ENCODE measurements at regions not wholly inside any gene's neighbourhood (a gene's known extent, or its start where the extent isn't known, plus 50 kb on each side); places are given as distances from the start of the nearest gene placed in this dataset.

DNA sequence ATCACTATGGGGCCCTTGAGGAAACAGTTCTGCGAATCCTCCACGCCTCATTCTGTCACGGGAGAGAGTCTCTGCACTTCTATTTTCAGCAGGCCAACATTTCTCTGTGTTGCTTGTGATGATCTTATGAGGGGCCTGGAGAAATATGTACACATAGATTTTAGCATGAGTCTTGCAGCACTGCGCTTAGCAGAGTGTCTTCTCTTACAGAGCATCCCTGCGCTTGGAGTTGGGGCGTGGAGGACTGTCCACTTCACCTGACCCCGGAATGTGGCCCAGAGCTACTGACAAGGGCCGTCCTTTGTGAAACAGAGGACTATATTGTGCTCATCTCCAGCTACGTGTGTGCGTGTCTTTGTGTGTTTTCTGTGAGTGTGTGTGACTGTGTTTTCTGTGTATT, 428.2 kb upstream of the IRX4 start:
- no peaks in the 10 kb centered on the region for H3K27me3 ChIP-seq (ENCODE audit: insufficient read depth, low read length)
- H3K9ac ChIP-seq (ENCODE audit: low read length): no peak overlapping the region
- H3K9me3 ChIP-seq (ENCODE audit: low read length): no peaks in the 10 kb centered on the region
- H2AFZ ChIP-seq (ENCODE audit: low read length): no peak overlapping the region
- no peak overlapping the region for H3K27ac ChIP-seq (ENCODE audit: low read depth, low read length, poor library complexity, severe bottlenecking)
- TF ChIP-seq, protein P1, sequence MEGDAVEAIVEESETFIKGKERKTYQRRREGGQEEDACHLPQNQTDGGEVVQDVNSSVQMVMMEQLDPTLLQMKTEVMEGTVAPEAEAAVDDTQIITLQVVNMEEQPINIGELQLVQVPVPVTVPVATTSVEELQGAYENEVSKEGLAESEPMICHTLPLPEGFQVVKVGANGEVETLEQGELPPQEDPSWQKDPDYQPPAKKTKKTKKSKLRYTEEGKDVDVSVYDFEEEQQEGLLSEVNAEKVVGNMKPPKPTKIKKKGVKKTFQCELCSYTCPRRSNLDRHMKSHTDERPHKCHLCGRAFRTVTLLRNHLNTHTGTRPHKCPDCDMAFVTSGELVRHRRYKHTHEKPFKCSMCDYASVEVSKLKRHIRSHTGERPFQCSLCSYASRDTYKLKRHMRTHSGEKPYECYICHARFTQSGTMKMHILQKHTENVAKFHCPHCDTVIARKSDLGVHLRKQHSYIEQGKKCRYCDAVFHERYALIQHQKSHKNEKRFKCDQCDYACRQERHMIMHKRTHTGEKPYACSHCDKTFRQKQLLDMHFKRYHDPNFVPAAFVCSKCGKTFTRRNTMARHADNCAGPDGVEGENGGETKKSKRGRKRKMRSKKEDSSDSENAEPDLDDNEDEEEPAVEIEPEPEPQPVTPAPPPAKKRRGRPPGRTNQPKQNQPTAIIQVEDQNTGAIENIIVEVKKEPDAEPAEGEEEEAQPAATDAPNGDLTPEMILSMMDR (IDR thresholded peaks at IDR 0.05; ENCODE audit: low read length): no peak
- TF ChIP-seq EZH2 (IDR thresholded peaks at IDR 0.05; ENCODE audit: borderline replicate concordance, low read length): no peak
- no peaks in the 10 kb centered on the region for H4K20me1 ChIP-seq (ENCODE audit: insufficient read depth, low read length)
- no peak overlapping the region for H3K4me3 ChIP-seq (ENCODE audit: low read depth, low read length, poor library complexity, severe bottlenecking)
- no peaks in the 10 kb centered on the region for H3K36me3 ChIP-seq (ENCODE audit: insufficient read depth, low read length)
- H3K4me2 ChIP-seq (ENCODE audit: low read length): no peak overlapping the region
- no peaks in the 10 kb centered on the region for H3K79me2 ChIP-seq (ENCODE audit: insufficient read depth, low read length)
- H3K9me2 ChIP-seq (ENCODE audit: low read depth, low read length): no peaks in the 10 kb centered on the region
- H3F3A ChIP-seq (ENCODE audit: insufficient read depth, low read length): no peaks in the 10 kb centered on the region
- no peaks in the 10 kb centered on the region for H3K4me1 ChIP-seq (ENCODE audit: insufficient read depth, low read length, severe bottlenecking)

GRCh38 chr5:2307631-2308030, 424.9 kb upstream of the IRX4 start:
- H3K4me3 ChIP-seq (ENCODE audit: low read depth, low read length, poor library complexity, severe bottlenecking): no peak overlapping the region
- H3K9ac ChIP-seq (ENCODE audit: low read length): no peak overlapping the region
- no peak overlapping the region for H2AFZ ChIP-seq (ENCODE audit: low read length)
- H3K79me2 ChIP-seq (ENCODE audit: insufficient read depth, low read length): no peaks in the 10 kb centered on the region
- no peak overlapping the region for H3K27ac ChIP-seq (ENCODE audit: low read depth, low read length, poor library complexity, severe bottlenecking)
- no peaks in the 10 kb centered on the region for H3K4me1 ChIP-seq (ENCODE audit: insufficient read depth, low read length, severe bottlenecking)
- H3K9me2 ChIP-seq (ENCODE audit: low read depth, low read length): no peaks in the 10 kb centered on the region
- H3K4me2 ChIP-seq (ENCODE audit: low read length): no peak overlapping the region
- no peak for TF ChIP-seq EZH2 (IDR thresholded peaks at IDR 0.05; ENCODE audit: borderline replicate concordance, low read length)
- TF ChIP-seq, protein P1 (IDR thresholded peaks at IDR 0.05; ENCODE audit: low read length): no peak
- no peaks in the 10 kb centered on the region for H3K27me3 ChIP-seq (ENCODE audit: insufficient read depth, low read length)
- no peaks in the 10 kb centered on the region for H3K36me3 ChIP-seq (ENCODE audit: insufficient read depth, low read length)
- H3K9me3 ChIP-seq (ENCODE audit: low read length): no peaks in the 10 kb centered on the region
- H4K20me1 ChIP-seq (ENCODE audit: insufficient read depth, low read length): no peaks in the 10 kb centered on the region
- H3F3A ChIP-seq (ENCODE audit: insufficient read depth, low read length): no peaks in the 10 kb centered on the region

DNA sequence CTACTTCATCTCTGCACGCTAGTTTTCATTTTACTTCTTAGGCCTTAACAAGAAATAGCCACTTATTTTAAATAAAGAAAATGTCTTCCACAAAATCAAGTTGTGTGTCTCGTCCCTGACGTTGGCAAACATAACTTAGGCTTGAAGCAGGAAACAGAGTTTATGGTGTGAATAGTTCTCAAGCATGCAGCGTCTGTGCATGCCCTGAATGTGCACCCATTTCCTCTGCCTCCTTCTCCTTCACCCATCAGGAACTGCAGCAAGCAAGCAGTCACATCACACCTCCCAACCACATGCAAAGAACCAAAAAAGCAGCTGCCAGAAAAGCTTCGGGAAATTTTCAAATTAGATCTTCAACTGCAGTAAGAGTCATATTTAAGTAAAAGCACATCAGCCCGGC, 424.0 kb upstream of the IRX4 start:
- H4K20me1 ChIP-seq (ENCODE audit: insufficient read depth, low read length): no peaks in the 10 kb centered on the region
- no peak overlapping the region for H3K27ac ChIP-seq (ENCODE audit: low read depth, low read length, poor library complexity, severe bottlenecking)
- H3K9ac ChIP-seq (ENCODE audit: low read length): no peak overlapping the region
- H3K9me3 ChIP-seq (ENCODE audit: low read length): no peaks in the 10 kb centered on the region
- no peaks in the 10 kb centered on the region for H3K36me3 ChIP-seq (ENCODE audit: insufficient read depth, low read length)
- no peak overlapping the region for H3K4me3 ChIP-seq (ENCODE audit: low read depth, low read length, poor library complexity, severe bottlenecking)
- no peaks in the 10 kb centered on the region for H3K9me2 ChIP-seq (ENCODE audit: low read depth, low read length)
- TF ChIP-seq, protein P1 (IDR thresholded peaks at IDR 0.05; ENCODE audit: low read length): no peak
- TF ChIP-seq EZH2 (IDR thresholded peaks at IDR 0.05; ENCODE audit: borderline replicate concordance, low read length): no peak
- H2AFZ ChIP-seq (ENCODE audit: low read length): no peak overlapping the region
- no peaks in the 10 kb centered on the region for H3K79me2 ChIP-seq (ENCODE audit: insufficient read depth, low read length)
- H3K27me3 ChIP-seq (ENCODE audit: insufficient read depth, low read length): no peaks in the 10 kb centered on the region; the same call in 1 of the 2 replicates
- H3K4me1 ChIP-seq (ENCODE audit: insufficient read depth, low read length, severe bottlenecking): no peaks in the 10 kb centered on the region
- H3K4me2 ChIP-seq (ENCODE audit: low read length): no peak overlapping the region
- no peaks in the 10 kb centered on the region for H3F3A ChIP-seq (ENCODE audit: insufficient read depth, low read length)

All from OCI-LY1 (cell line).